Osteoblast (primary cell): ENCODE measurements at regions not wholly inside any gene's neighbourhood (a gene's known extent, or its start where the extent isn't known, plus 50 kb on each side); places are given as distances from the start of the nearest gene placed in this dataset.

Experiments
- DNase-seq: peaks from one replicate; pipeline ENCODE4 v3.0.0; 2011; ENCODE audit warnings: low spot score, mixed read lengths; ENCODE audit not compliant: insufficient read length; ENCODE audit errors: missing footprints
- H2AFZ ChIP-seq: 2 replicates; pipeline ENCODE4 v1.6.0; 2011; ENCODE audit warnings: mild to moderate bottlenecking, low read length
- H3K27ac ChIP-seq: 2 replicates; pipeline ENCODE4 v1.5.1; 2011; ENCODE audit warnings: mild to moderate bottlenecking, low read depth, low read length, moderate library complexity
- H3K27me3 ChIP-seq: 2 replicates; pipeline ENCODE4 v1.6.0; 2012; ENCODE audit warnings: mild to moderate bottlenecking, control low read depth, inconsistent platforms, low read length, moderate library complexity; ENCODE audit not compliant: insufficient read depth
- H3K36me3 ChIP-seq: 2 replicates; pipeline ENCODE4 v1.5.1; 2011; ENCODE audit warnings: mild to moderate bottlenecking, low read length, control low read depth, moderate library complexity; ENCODE audit not compliant: insufficient read depth
- H3K4me1 ChIP-seq: 2 replicates; pipeline ENCODE4 v1.5.1; 2011; ENCODE audit warnings: mild to moderate bottlenecking, low read length, control low read depth, moderate library complexity; ENCODE audit not compliant: insufficient read depth
- H3K4me2 ChIP-seq: 2 replicates; pipeline ENCODE4 v1.6.0; 2011; ENCODE audit warnings: mild to moderate bottlenecking, low read length; ENCODE audit not compliant: insufficient read depth
- H3K4me3 ChIP-seq: fragments of 200-600 bp; sonication (generic); 3 replicates; pipeline ENCODE4 v1.5.1; 2012; ENCODE audit warnings: mild to moderate bottlenecking, low read length, inconsistent platforms; ENCODE audit not compliant: insufficient read depth
- H3K79me2 ChIP-seq: 2 replicates; pipeline ENCODE4 v1.6.0; 2012; ENCODE audit warnings: mild to moderate bottlenecking, low read length, control low read depth, inconsistent platforms; ENCODE audit not compliant: insufficient read depth
- H3K9me3 ChIP-seq: 2 replicates; pipeline ENCODE4 v1.5.1; 2011; ENCODE audit warnings: low read depth, low read length, control low read depth
- H4K20me1 ChIP-seq: 2 replicates; pipeline ENCODE4 v1.6.0; 2012; ENCODE audit warnings: mild to moderate bottlenecking, low read length, control low read depth; ENCODE audit not compliant: insufficient read depth
- TF ChIP-seq, protein P1 (sequence below): IDR thresholded peaks from 2 replicates; pipeline ENCODE4 v1.5.1; 2011; ENCODE audit warnings: mild to moderate bottlenecking, low read depth, low read length, moderate library complexity; ENCODE audit errors: extremely low read depth

DNA sequence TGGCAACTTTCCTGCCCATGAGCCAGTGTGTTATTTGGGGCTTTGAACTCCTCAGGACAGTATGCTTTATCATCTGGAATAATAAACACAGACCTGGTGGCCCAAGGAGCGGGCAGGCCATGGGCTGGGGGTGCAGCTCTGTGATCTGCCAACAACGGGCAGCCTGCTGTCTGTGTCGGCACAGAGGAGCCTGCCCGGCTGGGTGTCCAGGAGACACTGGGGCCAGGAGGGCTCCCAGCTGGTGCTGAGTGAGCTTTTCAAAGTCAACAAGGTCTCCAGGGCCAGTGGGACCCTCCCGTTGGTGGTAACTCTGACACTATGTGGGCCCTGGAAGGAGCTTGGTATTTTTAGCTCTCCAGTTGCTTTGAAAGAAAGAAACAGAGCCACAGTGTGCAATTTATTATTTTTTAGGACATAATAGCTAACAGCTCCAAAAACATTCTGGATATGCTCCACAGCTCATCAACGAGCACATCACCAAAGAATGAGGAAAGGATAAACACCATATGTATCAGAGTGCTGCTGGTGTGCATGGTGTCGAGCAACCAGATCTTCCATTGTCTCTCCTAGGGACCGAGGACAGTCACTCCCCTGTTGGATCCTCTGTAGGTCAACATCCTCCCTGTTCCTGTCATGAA lies 488.7 kb upstream of the USP24 start:
- no peak overlapping the region for H3K4me3 ChIP-seq
- no peaks in the 10 kb centered on the region for H3K9me3 ChIP-seq
- H2AFZ ChIP-seq, result no peak overlapping the region
- H3K27ac ChIP-seq, result no peak overlapping the region
- no peaks in the 10 kb centered on the region for H4K20me1 ChIP-seq
- peaks cover 15% of the 10 kb centered on the region for H3K4me1 ChIP-seq
- TF ChIP-seq, protein P1, sequence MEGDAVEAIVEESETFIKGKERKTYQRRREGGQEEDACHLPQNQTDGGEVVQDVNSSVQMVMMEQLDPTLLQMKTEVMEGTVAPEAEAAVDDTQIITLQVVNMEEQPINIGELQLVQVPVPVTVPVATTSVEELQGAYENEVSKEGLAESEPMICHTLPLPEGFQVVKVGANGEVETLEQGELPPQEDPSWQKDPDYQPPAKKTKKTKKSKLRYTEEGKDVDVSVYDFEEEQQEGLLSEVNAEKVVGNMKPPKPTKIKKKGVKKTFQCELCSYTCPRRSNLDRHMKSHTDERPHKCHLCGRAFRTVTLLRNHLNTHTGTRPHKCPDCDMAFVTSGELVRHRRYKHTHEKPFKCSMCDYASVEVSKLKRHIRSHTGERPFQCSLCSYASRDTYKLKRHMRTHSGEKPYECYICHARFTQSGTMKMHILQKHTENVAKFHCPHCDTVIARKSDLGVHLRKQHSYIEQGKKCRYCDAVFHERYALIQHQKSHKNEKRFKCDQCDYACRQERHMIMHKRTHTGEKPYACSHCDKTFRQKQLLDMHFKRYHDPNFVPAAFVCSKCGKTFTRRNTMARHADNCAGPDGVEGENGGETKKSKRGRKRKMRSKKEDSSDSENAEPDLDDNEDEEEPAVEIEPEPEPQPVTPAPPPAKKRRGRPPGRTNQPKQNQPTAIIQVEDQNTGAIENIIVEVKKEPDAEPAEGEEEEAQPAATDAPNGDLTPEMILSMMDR, result no peak
- H3K79me2 ChIP-seq, result no peaks in the 10 kb centered on the region
- H3K36me3 ChIP-seq, result no peaks in the 10 kb centered on the region
- H3K27me3 ChIP-seq, result no peaks in the 10 kb centered on the region
- H3K4me2 ChIP-seq, result no peak overlapping the region
- DNase-seq, result peak; percentile 29

DNA sequence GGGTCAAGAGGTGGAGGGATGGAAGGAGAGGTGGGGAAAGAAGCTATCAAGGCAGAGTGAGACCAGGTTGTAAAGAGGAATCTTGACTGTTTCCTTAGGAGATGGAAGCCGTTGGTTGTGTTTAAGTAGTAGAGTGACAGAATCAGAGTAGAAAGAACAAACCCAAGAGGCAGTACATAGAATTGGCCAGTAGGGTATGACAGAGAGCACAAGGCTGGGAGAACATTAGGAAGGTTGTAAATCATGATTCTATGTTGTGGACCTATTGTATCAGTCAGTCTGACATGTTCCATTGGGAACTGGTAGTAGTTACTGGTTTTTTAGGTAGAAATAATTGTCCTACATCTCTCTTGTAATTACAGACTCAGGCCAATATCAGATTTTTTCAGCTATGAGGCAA lies 486.9 kb upstream of the USP24 start:
- peak; percentile 88 for DNase-seq
- TF ChIP-seq, protein P1, result peak; percentile 58
- Histone ChIP-seq H3K4me1 (peaks cover 20% of the 10 kb centered on the region), H3K79me2 (no peaks in the 10 kb centered on the region), H3K27ac (no peak overlapping the region), H3K4me2 (no peak overlapping the region), H3K4me3 (no peak overlapping the region), H2AFZ (no peak overlapping the region), H3K9me3 (no peaks in the 10 kb centered on the region), H3K36me3 (no peaks in the 10 kb centered on the region), H3K27me3 (no peaks in the 10 kb centered on the region), H4K20me1 (no peaks in the 10 kb centered on the region)

DNA sequence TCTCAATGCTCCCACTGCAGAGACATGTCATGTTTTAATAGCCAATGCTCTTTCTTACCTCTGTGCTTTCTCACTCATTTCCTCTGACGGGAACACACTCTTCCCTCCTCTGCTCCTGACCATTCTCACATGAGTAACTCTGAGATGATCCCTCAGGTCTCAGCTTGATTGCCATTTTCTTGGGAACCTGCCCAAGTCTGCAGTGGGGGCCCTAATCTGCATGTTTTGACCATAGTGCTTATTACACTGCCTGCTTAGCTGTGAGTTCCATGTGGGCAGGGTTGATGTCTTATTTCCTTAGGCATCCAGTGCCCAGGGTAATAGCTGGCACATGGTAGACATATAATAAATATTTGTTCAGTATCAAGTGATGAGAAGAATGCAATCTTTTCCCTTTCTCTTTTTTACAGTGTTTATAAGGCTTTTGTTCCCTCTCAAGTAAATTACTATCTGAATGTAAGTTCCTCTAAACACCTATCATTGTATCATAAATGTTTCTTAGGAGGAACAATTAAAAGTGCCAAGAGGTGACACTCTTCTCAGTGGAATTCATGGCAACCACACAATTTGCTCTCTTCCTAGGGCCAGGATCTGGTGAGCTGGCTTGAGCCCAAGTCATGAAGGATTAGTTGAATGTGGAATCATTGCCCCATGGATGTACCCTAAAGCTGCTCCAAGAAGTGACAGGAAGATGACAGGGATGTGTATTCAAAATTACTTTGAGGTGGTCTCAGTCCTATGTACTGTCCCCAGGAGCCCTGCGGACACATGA lies 485.4 kb upstream of the USP24 start:
- Histone ChIP-seq H4K20me1 (no peaks in the 10 kb centered on the region), H3K9me3 (no peaks in the 10 kb centered on the region), H3K4me1 (peaks cover 34% of the 10 kb centered on the region), H3K36me3 (no peaks in the 10 kb centered on the region), H3K79me2 (no peaks in the 10 kb centered on the region), H3K27me3 (no peaks in the 10 kb centered on the region), H3K4me3 (no peak overlapping the region), H3K4me2 (no peak overlapping the region), H3K27ac (peak overlapping the region; percentile 65), H2AFZ (peak overlapping the region; percentile 8)
- TF ChIP-seq, protein P1, result no peak
- peak; percentile 45 for DNase-seq

DNA sequence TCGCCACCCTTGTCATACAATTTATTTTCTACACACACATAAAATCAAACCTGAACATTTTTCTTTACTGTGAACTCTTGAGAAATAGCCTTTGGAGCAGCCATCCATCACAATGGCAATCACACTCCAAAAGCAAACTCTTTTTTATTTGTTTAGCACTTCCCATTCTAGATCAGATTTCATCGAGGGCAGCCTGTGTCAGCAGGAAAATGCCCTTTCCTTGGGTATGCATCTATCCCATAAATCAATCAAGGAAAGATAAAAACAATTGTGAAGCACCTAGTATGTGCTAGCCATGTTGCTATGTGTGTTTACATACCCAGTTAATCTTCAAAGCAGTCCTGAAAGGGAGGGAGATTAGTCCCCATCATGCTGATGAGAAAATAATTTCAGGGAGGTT lies 484.1 kb upstream of the USP24 start:
- Histone ChIP-seq H3K27ac (peak overlapping the region; percentile 65), H3K4me3 (no peak overlapping the region), H3K9me3 (no peaks in the 10 kb centered on the region), H4K20me1 (no peaks in the 10 kb centered on the region), H3K79me2 (no peaks in the 10 kb centered on the region), H3K4me1 (peaks cover 47% of the 10 kb centered on the region), H2AFZ (no peak overlapping the region), H3K27me3 (no peaks in the 10 kb centered on the region), H3K4me2 (no peak overlapping the region), H3K36me3 (no peaks in the 10 kb centered on the region)
- no peak for DNase-seq
- TF ChIP-seq, protein P1, result no peak
